ENCODE measurements at regions not wholly inside any gene's neighbourhood (a gene's known extent, or its start where the extent isn't known, plus 50 kb on each side); places are given as distances from the start of the nearest gene placed in this dataset.

GRCh38 chr5:106072208-106072607 is 1598.5 kb downstream of the EFNA5 start:
- H3K9me3 ChIP-seq (ENCODE audit: control insufficient read depth, insufficient read depth, low read depth, low read length) = no peaks in the 10 kb centered on the region
- H3K4me1 ChIP-seq (ENCODE audit: control insufficient read depth, insufficient read depth, low read length) = no peaks in the 10 kb centered on the region
- H3K27ac ChIP-seq (ENCODE audit: extremely low read depth, low read depth, low read length) = no peak overlapping the region
- no peaks in the 10 kb centered on the region for H3K36me3 ChIP-seq (ENCODE audit: control insufficient read depth in 2 of 2, insufficient read depth in 1 of 2, low read length in 2 of 2)
- no peak for TF ChIP-seq ZNF560 (tag by site-specific recombination; IDR thresholded peaks at IDR 0.05; ENCODE audit: borderline replicate concordance)
- no peak for TF ChIP-seq ZNF521 (tag by site-specific recombination; IDR thresholded peaks at IDR 0.05)
- no peak for TF ChIP-seq MEIS1 (CRISPR knock-in tag; IDR thresholded peaks at IDR 0.05; ENCODE audit: borderline replicate concordance)
- TF ChIP-seq ZNF19 (tag by site-specific recombination; IDR thresholded peaks at IDR 0.05; ENCODE audit: low read depth) = no peak
- no peak for TF ChIP-seq ZSCAN30 (tag by site-specific recombination; IDR thresholded peaks at IDR 0.05)
- no peak for TF ChIP-seq ZNF600 (tag by site-specific recombination; IDR thresholded peaks at IDR 0.05)
- TF ChIP-seq ZNF23 (tag by site-specific recombination; IDR thresholded peaks at IDR 0.05; ENCODE audit: borderline replicate concordance) = no peak
- no peak for TF ChIP-seq ZNF624 (tag by site-specific recombination; IDR thresholded peaks at IDR 0.05)
- TF ChIP-seq ZBTB11 (tag by site-specific recombination; conservative IDR thresholded peaks at IDR 0.05; ENCODE audit: low read depth) = no peak
- no peak for TF ChIP-seq ZNF610 (tag by site-specific recombination; IDR thresholded peaks at IDR 0.05; ENCODE audit: borderline replicate concordance)
- TF ChIP-seq IKZF3 (tag by site-specific recombination; IDR thresholded peaks at IDR 0.05) = no peak
- TF ChIP-seq ZNF426 (tag by site-specific recombination; IDR thresholded peaks at IDR 0.05) = no peak
- no peak for TF ChIP-seq KLF17 (tag by site-specific recombination; IDR thresholded peaks at IDR 0.05)
- TF ChIP-seq ZNF24 (tag by site-specific recombination; IDR thresholded peaks at IDR 0.05) = no peak
- H3K4me3 ChIP-seq (ENCODE audit: low read depth, low read length) = no peak overlapping the region
- ChIA-PET POLR2A (no interaction called here), CTCF (no interaction called here)

GRCh38 chr5:106047341-106047740 is 1623.4 kb downstream of the EFNA5 start:
- CTCF ChIA-PET = no interaction called here
- Histone ChIP-seq H3K36me3 (ENCODE audit: control insufficient read depth in 2 of 2, insufficient read depth in 1 of 2, low read length in 2 of 2) (no peaks in the 10 kb centered on the region), H3K27ac (ENCODE audit: extremely low read depth, low read depth, low read length) (no peak overlapping the region), H3K4me1 (ENCODE audit: control insufficient read depth, insufficient read depth, low read length) (no peaks in the 10 kb centered on the region), H3K9me3 (ENCODE audit: control insufficient read depth, insufficient read depth, low read depth, low read length) (no peaks in the 10 kb centered on the region), H3K4me3 (ENCODE audit: low read depth, low read length) (no peak overlapping the region)
- POLR2A ChIA-PET = no interaction called here
- no peak for TF ChIP-seq GLI4 (tag by site-specific recombination; IDR thresholded peaks at IDR 0.05)
- no peak for TF ChIP-seq ZNF677 (tag by site-specific recombination; IDR thresholded peaks at IDR 0.05)
- TF ChIP-seq ZNF416 (tag by site-specific recombination; IDR thresholded peaks at IDR 0.05) = no peak
- TF ChIP-seq ZNF16 (tag by site-specific recombination; IDR thresholded peaks at IDR 0.05; ENCODE audit: low read depth) = no peak
- TF ChIP-seq ZNF302 (tag by site-specific recombination; IDR thresholded peaks at IDR 0.05; ENCODE audit: low read depth) = no peak
- no peak for TF ChIP-seq ZNF600 (tag by site-specific recombination; IDR thresholded peaks at IDR 0.05)
- no peak for TF ChIP-seq ZNF211 (tag by site-specific recombination; IDR thresholded peaks at IDR 0.05; ENCODE audit: low read depth)

Measured in HEK293 (cell line).